ENCODE measurements at regions not wholly inside any gene's neighbourhood (a gene's known extent, or its start where the extent isn't known, plus 50 kb on each side); places are given as distances from the start of the nearest gene placed in this dataset.
"Not testable (repeated sequence)": the region's sequence is repeated elsewhere in the genome, so short reads cannot be mapped to it uniquely, and the experiment has no call there.

- Histone ChIP-seq H3K27ac (ENCODE audit: low read length) (no peak overlapping the region), H3K9me2 (replicated peaks; ENCODE audit: insufficient read depth, low read length) (no peaks in the 10 kb centered on the region; the same call in 1 of the 2 replicates), H4K20me1 (ENCODE audit: insufficient read depth, low read depth, low read length) (no peaks in the 10 kb centered on the region), H3K4me3 (ENCODE audit: low read length) (no peak overlapping the region), H3K4me1 (ENCODE audit: low read length) (no peaks in the 10 kb centered on the region), H3K27me3 (ENCODE audit: low read length) (no peaks in the 10 kb centered on the region), H2AFZ (ENCODE audit: low read length) (no peak overlapping the region), H3K36me3 (ENCODE audit: insufficient read depth, low read length) (no peaks in the 10 kb centered on the region), H3K9ac (ENCODE audit: low read length) (no peak overlapping the region), H3K9me3 (ENCODE audit: low read length) (no peaks in the 10 kb centered on the region), H3K4me2 (ENCODE audit: low read depth, low read length, poor library complexity, severe bottlenecking) (no peak overlapping the region), H3K79me2 (ENCODE audit: low read length) (no peaks in the 10 kb centered on the region)
- DNase-seq, result no peak
Measured at GRCh38 chr3:74003734-74004133, 379.0 kb upstream of the PDZRN3 start.

DNA sequence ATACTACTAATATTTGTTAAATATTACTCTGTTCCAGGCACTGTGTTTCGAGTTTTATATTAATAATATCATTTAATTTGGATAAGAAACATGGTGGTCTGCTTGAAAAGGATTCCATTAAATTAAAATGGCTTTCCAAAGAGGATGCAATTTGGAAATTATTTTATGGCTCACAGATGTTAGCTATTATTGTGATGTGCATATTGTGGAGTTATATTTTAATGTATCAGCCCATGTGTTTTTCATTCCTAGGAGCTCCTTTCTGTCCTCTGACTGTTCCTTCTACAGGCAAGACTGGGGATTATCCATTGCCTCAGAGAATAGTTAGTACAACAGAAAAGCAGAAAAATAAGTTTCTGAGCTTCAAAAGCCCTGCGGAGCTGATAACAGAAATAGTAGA is 376.7 kb upstream of the PDZRN3 start:
- Histone ChIP-seq H3K27me3 (ENCODE audit: low read length) (no peaks in the 10 kb centered on the region), H3K4me1 (ENCODE audit: low read length) (no peaks in the 10 kb centered on the region), H2AFZ (ENCODE audit: low read length) (no peak overlapping the region), H3K9me3 (ENCODE audit: low read length) (no peaks in the 10 kb centered on the region), H4K20me1 (ENCODE audit: insufficient read depth, low read depth, low read length) (no peaks in the 10 kb centered on the region), H3K9me2 (replicated peaks; ENCODE audit: insufficient read depth, low read length) (no peaks in the 10 kb centered on the region; the same call in 1 of the 2 replicates), H3K9ac (ENCODE audit: low read length) (no peak overlapping the region), H3K27ac (ENCODE audit: low read length) (no peak overlapping the region), H3K4me3 (ENCODE audit: low read length) (no peak overlapping the region), H3K4me2 (ENCODE audit: low read depth, low read length, poor library complexity, severe bottlenecking) (no peak overlapping the region), H3K79me2 (ENCODE audit: low read length) (no peaks in the 10 kb centered on the region), H3K36me3 (ENCODE audit: insufficient read depth, low read length) (no peaks in the 10 kb centered on the region)
- no peak for DNase-seq

- no peak overlapping the region for H3K27ac ChIP-seq (ENCODE audit: low read length)
- H3K9ac ChIP-seq (ENCODE audit: low read length), result no peak overlapping the region
- DNase-seq, result no peak
- H3K4me2 ChIP-seq (ENCODE audit: low read depth, low read length, poor library complexity, severe bottlenecking), result no peak overlapping the region
- H3K4me1 ChIP-seq (ENCODE audit: low read length), result no peaks in the 10 kb centered on the region
- no peaks in the 10 kb centered on the region for H4K20me1 ChIP-seq (ENCODE audit: insufficient read depth, low read depth, low read length)
- H3K9me3 ChIP-seq (ENCODE audit: low read length), result no peaks in the 10 kb centered on the region
- no peaks in the 10 kb centered on the region; the same call in 1 of the 2 replicates for H3K9me2 ChIP-seq (replicated peaks; ENCODE audit: insufficient read depth, low read length)
- no peaks in the 10 kb centered on the region for H3K27me3 ChIP-seq (ENCODE audit: low read length)
- no peak overlapping the region for H3K4me3 ChIP-seq (ENCODE audit: low read length)
- no peak overlapping the region for H2AFZ ChIP-seq (ENCODE audit: low read length)
- no peaks in the 10 kb centered on the region for H3K79me2 ChIP-seq (ENCODE audit: low read length)
- H3K36me3 ChIP-seq (ENCODE audit: insufficient read depth, low read length), result no peaks in the 10 kb centered on the region
Measured at GRCh38 chr3:74000725-74001124, 376.0 kb upstream of the PDZRN3 start.

GRCh38 chr3:73999501-73999900 is 374.8 kb upstream of the PDZRN3 start:
- Histone ChIP-seq H3K4me2 (ENCODE audit: low read depth, low read length, poor library complexity, severe bottlenecking) (no peak overlapping the region), H3K9me3 (ENCODE audit: low read length) (no peaks in the 10 kb centered on the region), H2AFZ (ENCODE audit: low read length) (no peak overlapping the region), H3K4me1 (ENCODE audit: low read length) (no peaks in the 10 kb centered on the region), H3K36me3 (ENCODE audit: insufficient read depth, low read length) (no peaks in the 10 kb centered on the region), H4K20me1 (ENCODE audit: insufficient read depth, low read depth, low read length) (no peaks in the 10 kb centered on the region), H3K79me2 (ENCODE audit: low read length) (no peaks in the 10 kb centered on the region), H3K27ac (ENCODE audit: low read length) (no peak overlapping the region), H3K27me3 (ENCODE audit: low read length) (no peaks in the 10 kb centered on the region), H3K4me3 (ENCODE audit: low read length) (no peak overlapping the region), H3K9ac (ENCODE audit: low read length) (no peak overlapping the region), H3K9me2 (replicated peaks; ENCODE audit: insufficient read depth, low read length) (no peaks in the 10 kb centered on the region; the same call in 1 of the 2 replicates)
- DNase-seq, result no peak

DNA sequence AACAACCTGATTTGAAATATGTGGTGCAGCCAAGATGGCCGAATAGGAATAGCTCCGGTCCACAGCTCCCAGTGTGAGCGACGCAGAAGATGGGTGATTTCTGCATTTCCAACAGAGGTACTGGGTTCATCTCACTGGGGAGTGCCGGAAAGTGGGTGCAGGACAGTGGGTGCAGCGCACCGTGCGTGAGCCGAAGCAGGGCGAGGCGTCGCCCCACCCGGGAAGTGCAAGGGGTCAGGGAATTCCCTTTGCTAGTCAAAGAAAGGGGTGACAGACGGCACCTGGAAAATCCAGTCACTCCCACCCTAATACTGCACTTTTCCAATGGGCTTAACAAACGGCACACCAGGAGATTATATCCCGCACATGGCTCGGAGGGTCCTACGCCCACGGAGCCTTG is 365.9 kb upstream of the PDZRN3 start:
- not testable (repeated sequence) for H3K36me3 ChIP-seq (ENCODE audit: insufficient read depth, low read length); DNase-seq; H3K27me3 ChIP-seq (ENCODE audit: low read length); H2AFZ ChIP-seq (ENCODE audit: low read length); H4K20me1 ChIP-seq (ENCODE audit: insufficient read depth, low read depth, low read length); H3K9me3 ChIP-seq (ENCODE audit: low read length); H3K9me2 ChIP-seq (replicated peaks; ENCODE audit: insufficient read depth, low read length); H3K4me3 ChIP-seq (ENCODE audit: low read length); H3K27ac ChIP-seq (ENCODE audit: low read length); H3K4me2 ChIP-seq (ENCODE audit: low read depth, low read length, poor library complexity, severe bottlenecking); H3K79me2 ChIP-seq (ENCODE audit: low read length); H3K4me1 ChIP-seq (ENCODE audit: low read length); H3K9ac ChIP-seq (ENCODE audit: low read length)

GRCh38 chr3:73966733-73967132 is 342.0 kb upstream of the PDZRN3 start:
- Histone ChIP-seq H3K36me3 (ENCODE audit: insufficient read depth, low read length) (no peaks in the 10 kb centered on the region), H4K20me1 (ENCODE audit: insufficient read depth, low read depth, low read length) (no peaks in the 10 kb centered on the region), H3K4me2 (ENCODE audit: low read depth, low read length, poor library complexity, severe bottlenecking) (no peak overlapping the region), H3K79me2 (ENCODE audit: low read length) (no peaks in the 10 kb centered on the region), H3K27me3 (ENCODE audit: low read length) (no peaks in the 10 kb centered on the region), H3K27ac (ENCODE audit: low read length) (no peak overlapping the region), H2AFZ (ENCODE audit: low read length) (no peak overlapping the region), H3K9me3 (ENCODE audit: low read length) (no peaks in the 10 kb centered on the region), H3K4me3 (ENCODE audit: low read length) (no peak overlapping the region), H3K9ac (ENCODE audit: low read length) (no peak overlapping the region), H3K9me2 (replicated peaks; ENCODE audit: insufficient read depth, low read length) (no peaks in the 10 kb centered on the region; the same call in 1 of the 2 replicates), H3K4me1 (ENCODE audit: low read length) (no peaks in the 10 kb centered on the region)
- no peak for DNase-seq

DNA sequence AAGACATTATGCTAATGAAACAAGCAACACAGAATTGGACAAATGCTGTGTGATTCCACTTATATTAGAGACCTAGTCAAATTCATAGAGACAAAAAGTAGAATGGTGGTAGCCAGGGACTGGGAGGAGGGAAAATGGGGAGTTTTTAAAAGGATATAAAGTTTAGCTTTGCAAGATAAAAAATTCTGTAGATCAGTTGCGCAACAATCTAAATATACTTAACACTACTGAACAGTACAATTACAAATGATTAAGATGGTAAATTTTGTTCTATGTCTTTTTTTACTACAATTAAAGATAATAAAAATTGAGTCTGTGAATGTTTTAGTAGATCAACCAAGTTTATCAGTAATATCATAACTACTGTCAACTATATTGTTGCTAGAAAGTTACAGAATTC is 340.1 kb upstream of the PDZRN3 start:
- DNase-seq, result no peak
- H4K20me1 ChIP-seq (ENCODE audit: insufficient read depth, low read depth, low read length), result no peaks in the 10 kb centered on the region
- H3K4me1 ChIP-seq (ENCODE audit: low read length), result no peaks in the 10 kb centered on the region
- no peaks in the 10 kb centered on the region for H3K79me2 ChIP-seq (ENCODE audit: low read length)
- H3K36me3 ChIP-seq (ENCODE audit: insufficient read depth, low read length), result no peaks in the 10 kb centered on the region
- no peak overlapping the region for H3K4me2 ChIP-seq (ENCODE audit: low read depth, low read length, poor library complexity, severe bottlenecking)
- no peaks in the 10 kb centered on the region for H3K9me3 ChIP-seq (ENCODE audit: low read length)
- no peaks in the 10 kb centered on the region for H3K27me3 ChIP-seq (ENCODE audit: low read length)
- H3K9me2 ChIP-seq (replicated peaks; ENCODE audit: insufficient read depth, low read length), result no peaks in the 10 kb centered on the region; the same call in 1 of the 2 replicates
- no peak overlapping the region for H3K9ac ChIP-seq (ENCODE audit: low read length)
- no peak overlapping the region for H3K27ac ChIP-seq (ENCODE audit: low read length)
- no peak overlapping the region for H3K4me3 ChIP-seq (ENCODE audit: low read length)
- H2AFZ ChIP-seq (ENCODE audit: low read length), result no peak overlapping the region

DNA sequence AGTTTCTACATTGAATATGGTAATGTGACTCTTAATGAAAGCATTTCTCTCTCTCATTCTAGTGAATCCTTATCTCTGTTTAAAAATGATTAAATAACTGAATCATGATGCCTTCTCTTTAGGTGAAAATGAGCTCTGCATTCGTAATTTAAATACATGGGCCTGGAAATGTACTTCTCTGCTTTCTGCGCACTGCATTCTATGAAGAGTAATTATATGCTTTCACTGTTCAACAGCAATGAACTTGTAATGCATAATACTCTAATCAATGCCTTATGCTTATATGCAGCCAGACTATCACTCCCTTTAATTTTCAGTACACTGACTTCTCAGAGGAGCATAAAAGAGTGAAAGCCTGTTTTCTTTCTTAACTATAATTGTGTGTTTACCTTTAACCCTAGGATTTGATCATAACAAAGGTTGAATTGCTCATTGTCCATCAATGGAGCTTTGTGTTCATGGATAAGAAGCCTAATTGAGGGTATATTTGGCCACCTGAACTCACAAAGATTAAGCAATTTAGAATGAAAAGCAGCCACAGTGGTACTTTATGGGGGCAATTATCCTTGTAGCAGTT is 330.8 kb upstream of the PDZRN3 start:
- Histone ChIP-seq H3K9me3 (ENCODE audit: low read length) (no peaks in the 10 kb centered on the region), H3K4me3 (ENCODE audit: low read length) (no peak overlapping the region), H3K4me1 (ENCODE audit: low read length) (no peaks in the 10 kb centered on the region), H3K79me2 (ENCODE audit: low read length) (no peaks in the 10 kb centered on the region), H3K4me2 (ENCODE audit: low read depth, low read length, poor library complexity, severe bottlenecking) (no peak overlapping the region), H3K9ac (ENCODE audit: low read length) (no peak overlapping the region), H4K20me1 (ENCODE audit: insufficient read depth, low read depth, low read length) (no peaks in the 10 kb centered on the region), H3K9me2 (replicated peaks; ENCODE audit: insufficient read depth, low read length) (no peaks in the 10 kb centered on the region), H3K27me3 (ENCODE audit: low read length) (no peaks in the 10 kb centered on the region), H3K27ac (ENCODE audit: low read length) (no peak overlapping the region), H2AFZ (ENCODE audit: low read length) (no peak overlapping the region), H3K36me3 (ENCODE audit: insufficient read depth, low read length) (no peaks in the 10 kb centered on the region)
- DNase-seq, result no peak

DNA sequence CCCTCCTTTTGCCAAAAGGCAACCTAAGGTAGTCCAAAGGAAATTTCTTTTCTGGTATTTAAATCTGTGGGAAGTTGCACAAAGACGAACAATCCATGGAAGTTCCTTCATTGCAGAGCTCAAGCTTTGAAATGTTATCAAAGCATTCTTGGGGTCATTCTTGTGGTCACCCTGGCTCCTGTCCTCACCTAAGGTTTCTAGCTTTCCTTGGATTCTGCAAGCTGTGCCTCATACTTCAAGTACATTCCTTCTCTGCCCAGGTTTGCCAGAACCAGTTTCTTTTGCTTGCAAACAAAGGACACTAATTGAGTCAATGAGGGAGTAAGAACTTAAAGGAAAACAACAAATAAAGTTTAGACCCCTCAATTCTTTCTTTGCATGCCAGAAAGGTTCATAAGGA is 329.8 kb upstream of the PDZRN3 start:
- Histone ChIP-seq H3K27ac (ENCODE audit: low read length) (no peak overlapping the region), H3K4me2 (ENCODE audit: low read depth, low read length, poor library complexity, severe bottlenecking) (no peak overlapping the region), H4K20me1 (ENCODE audit: insufficient read depth, low read depth, low read length) (no peaks in the 10 kb centered on the region), H3K79me2 (ENCODE audit: low read length) (no peaks in the 10 kb centered on the region), H3K36me3 (ENCODE audit: insufficient read depth, low read length) (no peaks in the 10 kb centered on the region), H2AFZ (ENCODE audit: low read length) (no peak overlapping the region), H3K27me3 (ENCODE audit: low read length) (no peaks in the 10 kb centered on the region; the same call in 1 of the 2 replicates), H3K4me1 (ENCODE audit: low read length) (peaks cover 6% of the 10 kb centered on the region), H3K9me3 (ENCODE audit: low read length) (no peaks in the 10 kb centered on the region), H3K9ac (ENCODE audit: low read length) (no peak overlapping the region), H3K4me3 (ENCODE audit: low read length) (no peak overlapping the region), H3K9me2 (replicated peaks; ENCODE audit: insufficient read depth, low read length) (no peaks in the 10 kb centered on the region)
- DNase-seq, result no peak
